Mucosa of descending colon (tissue), 3 donors: ENCODE measurements at regions not wholly inside any gene's neighbourhood (a gene's known extent, or its start where the extent isn't known, plus 50 kb on each side); places are given as distances from the start of the nearest gene placed in this dataset.

Experiments
- ATAC-seq: fragments of 200-7000 bp; cut with Tn5 transposase; one replicate; pipeline ENCODE4 v1.9.1; 2020; ENCODE audit warnings: mild to moderate bottlenecking, moderate library complexity
- DNase-seq, 3 donors: peaks; one replicate each; pipeline ENCODE4 v3.0.0-alpha.2; 2020
- H3K36me3 ChIP-seq: fragments of 200-600 bp; one replicate; pipeline ENCODE4 v1.8.0; 2021; ENCODE audit warnings: low read depth, mild to moderate bottlenecking
- H3K4me1 ChIP-seq: fragments of 200-600 bp; one replicate; pipeline ENCODE4 v1.8.0; 2021; ENCODE audit warnings: low read depth, mild to moderate bottlenecking
- H3K4me3 ChIP-seq: fragments of 200-600 bp; one replicate; pipeline ENCODE4 v1.8.0; 2021; ENCODE audit warnings: mild to moderate bottlenecking
- H3K9me3 ChIP-seq: fragments of 200-600 bp; one replicate; pipeline ENCODE4 v1.8.0; 2021; ENCODE audit warnings: mild to moderate bottlenecking
- CTCF ChIP-seq: fragments of 200-600 bp; IDR thresholded peaks from one replicate; pipeline ENCODE4 v1.8.0; 2022; ENCODE audit warnings: antibody characterized with exemption, mild to moderate bottlenecking
- intact Hi-C, 2 donors: fragments of 100-400 bp; cut with DNase I in 1 of 2; cut with micrococcal nuclease in 1 of 2; formaldehyde crosslinking; loops; one replicate each; pipeline versions ENCODE4 v1.11.0 to v1.11.1; 2022; cut with DNase I, micrococcal nuclease
- donor health status: DM: no; HTN: no; CAD: no; lungs with moderate emphysema.
- donor health status: DM: no; HTN: no; CAD: no.
- donor health status: DM: no; HTN: yes; CAD: no.

- peaks cover 18% of the 10 kb centered on the region for H3K9me3 ChIP-seq
- ATAC-seq = no peak
- no peak overlapping the region for H3K4me3 ChIP-seq
- no peak for DNase-seq
- no peak for TF ChIP-seq CTCF
- no peaks in the 10 kb centered on the region for H3K36me3 ChIP-seq
- intact Hi-C loops = no loop called here
- no peaks in the 10 kb centered on the region for H3K4me1 ChIP-seq
Observed at GRCh38 chr14:71262441-71262840, 355.2 kb downstream of the PCNX1 start.

- DNase-seq (no peak), ATAC-seq (no peak)
- Histone ChIP-seq H3K36me3 (no peaks in the 10 kb centered on the region), H3K4me3 (no peak overlapping the region), H3K4me1 (peaks cover 4% of the 10 kb centered on the region), H3K9me3 (peaks cover 7% of the 10 kb centered on the region)
- intact Hi-C loops = no loop called here
- no peak for TF ChIP-seq CTCF
Observed at GRCh38 chr14:71264260-71264659, 357.0 kb downstream of the PCNX1 start.

GRCh38 chr14:71267007-71267513 is 359.8 kb downstream of the PCNX1 start:
- no peak for ATAC-seq
- no peak overlapping the region for H3K4me3 ChIP-seq
- TF ChIP-seq CTCF = no peak
- no peak for DNase-seq
- H3K9me3 ChIP-seq = peaks cover 5% of the 10 kb centered on the region
- intact Hi-C loops = no loop called here
- H3K36me3 ChIP-seq = no peaks in the 10 kb centered on the region
- H3K4me1 ChIP-seq = peaks cover 4% of the 10 kb centered on the region

GRCh38 chr14:71267691-71268090 is 360.4 kb downstream of the PCNX1 start:
- intact Hi-C loops = no loop called here
- H3K4me1 ChIP-seq = peaks cover 4% of the 10 kb centered on the region
- H3K4me3 ChIP-seq = no peak overlapping the region
- TF ChIP-seq CTCF = no peak
- no peak for DNase-seq
- no peak for ATAC-seq
- H3K36me3 ChIP-seq = no peaks in the 10 kb centered on the region
- peaks cover 5% of the 10 kb centered on the region for H3K9me3 ChIP-seq

GRCh38 chr14:71270111-71270510 is 362.9 kb downstream of the PCNX1 start:
- Histone ChIP-seq H3K9me3 (peaks cover 5% of the 10 kb centered on the region), H3K4me3 (no peak overlapping the region), H3K4me1 (peaks cover 4% of the 10 kb centered on the region), H3K36me3 (no peaks in the 10 kb centered on the region)
- no peak for DNase-seq
- intact Hi-C loops = no loop called here
- no peak for ATAC-seq
- no peak for TF ChIP-seq CTCF
